GM12864 (cell line): ENCODE measurements at regions not wholly inside any gene's neighbourhood (a gene's known extent, or its start where the extent isn't known, plus 50 kb on each side); places are given as distances from the start of the nearest gene placed in this dataset.

Experiments used
- DNase-seq: peaks from one replicate; pipeline ENCODE4 v3.0.0-alpha.2; 2011; ENCODE audit warnings: low read depth
- H3K4me3 ChIP-seq: 2 replicates; pipeline ENCODE4 v1.5.1; 2011; ENCODE audit warnings: mild to moderate bottlenecking, low read depth, low read length, control low read depth
- TF ChIP-seq, protein P1 (sequence below): IDR thresholded peaks from 2 replicates; pipeline ENCODE4 v1.5.1; 2011; ENCODE audit warnings: low read depth, mild to moderate bottlenecking, moderate library complexity, low read length, control low read depth, inconsistent platforms; ENCODE audit errors: missing control alignments

DNA sequence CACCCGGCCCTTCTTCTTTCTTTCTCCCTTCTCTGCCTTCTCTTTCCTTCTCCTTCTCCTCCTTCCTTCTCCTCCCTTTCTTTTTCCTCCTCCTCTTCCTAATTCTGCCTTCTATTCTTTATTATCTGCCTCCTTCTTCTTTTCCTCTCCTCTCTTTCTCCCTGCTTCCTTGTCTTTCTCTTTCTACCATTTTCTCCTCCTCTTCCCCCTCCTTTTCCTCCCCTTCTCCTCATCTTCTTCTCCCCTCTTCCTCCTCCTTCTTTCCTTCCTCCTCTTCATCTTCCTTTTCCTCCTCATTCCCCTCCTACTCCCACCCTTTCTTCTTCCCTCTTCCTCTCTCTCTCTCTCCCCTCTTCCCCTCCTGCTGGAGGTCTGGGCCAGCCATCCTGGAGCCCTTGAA, 294.9 kb upstream of the CRY1 start:
- H3K4me3 ChIP-seq: no peak overlapping the region
- TF ChIP-seq, protein P1, sequence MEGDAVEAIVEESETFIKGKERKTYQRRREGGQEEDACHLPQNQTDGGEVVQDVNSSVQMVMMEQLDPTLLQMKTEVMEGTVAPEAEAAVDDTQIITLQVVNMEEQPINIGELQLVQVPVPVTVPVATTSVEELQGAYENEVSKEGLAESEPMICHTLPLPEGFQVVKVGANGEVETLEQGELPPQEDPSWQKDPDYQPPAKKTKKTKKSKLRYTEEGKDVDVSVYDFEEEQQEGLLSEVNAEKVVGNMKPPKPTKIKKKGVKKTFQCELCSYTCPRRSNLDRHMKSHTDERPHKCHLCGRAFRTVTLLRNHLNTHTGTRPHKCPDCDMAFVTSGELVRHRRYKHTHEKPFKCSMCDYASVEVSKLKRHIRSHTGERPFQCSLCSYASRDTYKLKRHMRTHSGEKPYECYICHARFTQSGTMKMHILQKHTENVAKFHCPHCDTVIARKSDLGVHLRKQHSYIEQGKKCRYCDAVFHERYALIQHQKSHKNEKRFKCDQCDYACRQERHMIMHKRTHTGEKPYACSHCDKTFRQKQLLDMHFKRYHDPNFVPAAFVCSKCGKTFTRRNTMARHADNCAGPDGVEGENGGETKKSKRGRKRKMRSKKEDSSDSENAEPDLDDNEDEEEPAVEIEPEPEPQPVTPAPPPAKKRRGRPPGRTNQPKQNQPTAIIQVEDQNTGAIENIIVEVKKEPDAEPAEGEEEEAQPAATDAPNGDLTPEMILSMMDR: no peak
- no peak for DNase-seq

DNA sequence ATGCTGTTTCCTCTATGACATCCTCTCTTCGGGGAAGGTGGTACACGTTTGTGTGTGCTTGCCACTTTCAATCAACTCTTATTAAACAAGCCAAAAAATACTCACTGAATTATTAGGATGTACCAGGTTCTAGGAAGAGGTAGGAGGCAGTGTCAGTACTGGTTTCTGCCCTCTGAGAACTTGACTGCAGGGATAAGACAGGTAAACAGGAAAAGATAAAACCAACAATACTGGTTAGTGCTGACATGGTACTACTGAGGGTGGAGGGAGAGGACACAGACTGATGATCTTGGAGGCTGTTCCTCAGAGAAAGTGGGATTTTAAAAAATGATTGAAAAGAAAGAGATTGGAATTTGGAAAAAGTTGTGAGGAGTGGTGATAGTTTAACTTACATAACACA, 295.2 kb upstream of the PWP1 start:
- H3K4me3 ChIP-seq: no peak overlapping the region
- TF ChIP-seq, protein P1: no peak
- no peak for DNase-seq

DNA sequence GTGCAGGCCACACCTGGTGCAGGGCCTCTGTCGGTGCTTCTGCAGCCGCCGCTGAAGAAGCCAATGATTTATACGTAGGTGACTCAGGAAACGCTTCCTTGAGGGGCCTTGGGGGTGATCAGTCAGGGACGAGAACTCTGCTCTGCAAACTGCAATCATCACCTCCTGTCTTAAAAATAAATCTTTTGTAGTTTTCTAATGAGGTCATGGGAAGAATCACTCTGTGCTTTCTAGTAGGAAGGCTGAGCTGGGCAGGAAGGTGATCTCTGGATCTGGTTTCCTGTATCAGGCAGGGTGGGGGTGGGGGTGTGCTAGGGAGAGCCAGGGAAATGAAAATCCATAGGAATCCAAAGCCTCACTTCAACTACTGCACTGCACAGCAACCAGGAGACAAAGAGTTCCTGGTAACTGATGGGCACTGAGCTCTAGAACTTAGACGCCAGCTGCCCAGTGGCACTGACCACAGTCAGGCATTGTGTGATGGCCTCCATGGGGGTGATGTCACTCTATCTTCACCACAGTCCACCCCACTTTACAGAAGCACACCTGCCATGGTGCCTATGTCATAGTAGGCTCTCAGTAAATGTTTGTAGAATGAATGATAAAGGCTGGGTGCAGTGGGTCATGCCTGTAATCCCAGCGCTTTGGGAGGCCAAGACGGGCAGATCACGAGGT, 292.4 kb upstream of the PWP1 start:
- DNase-seq: no peak
- TF ChIP-seq, protein P1: no peak
- no peak overlapping the region for H3K4me3 ChIP-seq

DNA sequence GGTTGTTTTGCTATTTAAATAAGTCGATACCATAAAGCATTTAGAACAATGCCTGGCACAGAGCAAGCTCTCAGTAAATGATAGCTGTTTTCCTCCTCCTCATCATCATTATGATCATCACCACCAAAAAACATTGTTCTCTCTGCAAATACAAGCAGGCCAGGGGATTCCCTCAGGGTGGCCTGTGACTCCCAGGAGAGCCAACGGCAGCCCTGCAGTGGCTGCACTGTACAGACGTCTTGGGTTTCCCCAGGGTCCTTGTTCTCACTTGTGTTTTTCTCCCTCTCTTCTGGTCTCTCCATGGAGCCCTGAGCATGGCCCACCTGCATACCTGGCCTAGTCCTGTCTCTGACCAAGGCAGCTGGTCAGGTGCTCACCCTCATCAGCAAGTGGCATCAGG, 290.9 kb upstream of the PWP1 start:
- no peak for DNase-seq
- H3K4me3 ChIP-seq: no peak overlapping the region
- TF ChIP-seq, protein P1: no peak

DNA sequence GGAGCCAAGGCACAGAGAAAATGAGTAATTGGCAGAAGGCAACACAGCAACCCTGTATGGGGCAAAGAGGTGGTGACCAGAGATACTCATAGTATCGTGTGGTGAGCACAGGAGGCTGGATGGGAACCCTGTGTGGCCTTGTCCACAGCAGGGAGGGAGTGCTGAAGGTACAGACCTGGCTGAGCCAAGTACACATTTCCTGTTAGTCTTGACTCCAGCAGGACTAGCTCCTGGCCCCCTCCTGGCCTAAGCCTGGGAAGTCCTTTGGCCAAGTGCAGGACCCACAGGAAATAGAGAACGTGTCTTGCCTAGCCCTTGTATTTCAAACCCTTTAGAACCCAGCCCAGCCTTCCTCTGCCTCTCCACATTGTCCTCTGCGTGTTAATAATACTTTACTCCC, 289.8 kb upstream of the PWP1 start:
- DNase-seq: no peak
- TF ChIP-seq, protein P1: no peak
- no peak overlapping the region for H3K4me3 ChIP-seq

DNA sequence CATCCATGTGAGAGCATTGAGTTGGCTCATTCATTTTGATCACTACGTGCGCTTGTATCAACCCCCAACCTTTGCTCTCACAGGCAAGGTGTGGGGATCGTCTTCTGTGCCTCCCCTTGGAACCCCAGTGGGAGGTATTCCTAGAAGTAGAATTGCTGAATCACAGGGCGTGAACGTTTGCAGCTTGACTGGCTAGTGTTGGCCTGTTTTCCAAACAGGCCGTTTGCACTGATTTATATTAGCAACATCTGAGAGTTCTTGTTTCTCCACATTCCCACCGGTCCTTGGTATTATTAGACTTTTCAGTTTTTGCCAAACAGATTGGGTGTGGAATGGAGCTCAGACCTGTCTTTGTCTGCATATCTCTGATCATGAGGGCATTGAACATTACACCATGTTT, 288.6 kb upstream of the PWP1 start:
- no peak for DNase-seq
- TF ChIP-seq, protein P1: no peak
- H3K4me3 ChIP-seq: no peak overlapping the region

DNA sequence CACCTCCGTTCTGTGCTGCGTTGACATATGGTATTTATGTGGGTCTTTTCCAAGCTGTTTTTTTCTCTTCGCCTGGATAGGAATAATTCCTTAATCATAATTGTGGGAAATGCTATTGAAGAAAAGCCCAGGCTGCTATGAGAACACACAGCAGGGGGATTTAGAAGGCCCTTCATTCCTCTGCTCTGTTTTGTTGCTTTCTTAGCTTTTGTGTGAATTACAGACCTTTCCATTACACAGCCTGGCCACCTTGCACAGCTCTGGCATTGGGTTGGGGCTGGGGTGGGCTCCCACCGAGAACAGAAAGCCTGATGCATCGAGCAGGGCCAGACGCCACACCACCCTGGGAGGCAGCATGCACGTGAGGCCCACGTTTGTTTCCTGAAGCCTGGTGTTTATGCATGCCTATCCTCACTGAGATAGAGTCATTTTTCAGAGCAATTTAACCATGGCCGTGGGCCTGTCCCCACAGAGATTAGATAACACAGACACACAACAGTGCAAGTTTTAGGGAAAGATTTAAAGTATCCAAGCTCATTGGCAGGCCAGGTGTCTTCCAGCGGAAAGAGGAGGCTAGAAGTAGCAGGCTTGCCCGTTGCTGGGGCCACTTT, 287.6 kb upstream of the PWP1 start:
- TF ChIP-seq, protein P1: no peak
- no peak overlapping the region for H3K4me3 ChIP-seq
- DNase-seq: no peak
